Activated CD4-positive, alpha-beta T cell treated with anti-CD3 and anti-CD28 coated beads, Interleukin-2, Interleukin-4, amounts not matched to agents 100 ng/mL and 50 ng/mL, durations not matched to agents 16 hours and 8 hours (primary cell): ENCODE measurements at regions not wholly inside any gene's neighbourhood (a gene's known extent, or its start where the extent isn't known, plus 50 kb on each side); places are given as distances from the start of the nearest gene placed in this dataset.

Experiments
- DNase-seq: peaks from one replicate; pipeline ENCODE4 v3.0.0-alpha.2; 2020; ENCODE audit warnings: low spot score

- DNase-seq: no peak
These were observed 58.1 kb upstream of the STUM start for GRCh38 chr1:226490426-226490809.

GRCh38 chr1:226491093-226491850, 57.3 kb upstream of the STUM start:
- no peak for DNase-seq

DNA sequence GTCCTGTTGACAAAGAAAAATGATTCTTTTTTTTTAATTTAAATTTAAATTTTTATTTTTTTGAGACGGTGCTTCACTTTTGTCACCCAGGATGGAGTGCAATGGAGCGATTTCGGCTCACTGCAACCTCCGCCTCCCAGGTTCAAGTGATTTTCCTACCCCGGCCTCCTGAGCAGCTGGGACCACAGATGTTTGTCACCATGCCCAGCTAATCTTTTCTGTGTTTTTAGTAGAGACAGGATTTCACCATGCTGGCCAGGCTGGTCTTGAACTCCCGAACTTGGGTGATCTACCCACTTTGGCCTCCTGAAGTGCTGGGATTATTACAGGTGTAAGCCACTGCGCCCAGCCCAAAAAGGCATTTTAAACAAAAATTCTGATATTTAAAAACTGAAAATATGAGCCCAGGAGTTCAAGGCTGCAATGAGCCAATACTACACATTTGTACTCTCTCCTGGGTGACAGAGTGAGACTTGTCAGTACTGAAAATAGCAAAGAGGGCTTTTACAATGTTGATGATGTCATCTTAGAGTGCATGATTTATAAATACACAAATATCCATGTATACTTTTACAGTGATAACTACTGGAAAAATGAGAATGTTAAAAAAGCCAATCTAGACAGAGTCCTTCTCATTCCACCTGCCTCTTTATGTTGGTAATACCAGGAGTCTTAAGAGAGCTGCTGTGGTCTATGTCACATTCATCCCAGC, 56.0 kb upstream of the STUM start:
- no peak for DNase-seq

GRCh38 chr1:226494092-226494609, 54.4 kb upstream of the STUM start:
- DNase-seq: no peak

DNA sequence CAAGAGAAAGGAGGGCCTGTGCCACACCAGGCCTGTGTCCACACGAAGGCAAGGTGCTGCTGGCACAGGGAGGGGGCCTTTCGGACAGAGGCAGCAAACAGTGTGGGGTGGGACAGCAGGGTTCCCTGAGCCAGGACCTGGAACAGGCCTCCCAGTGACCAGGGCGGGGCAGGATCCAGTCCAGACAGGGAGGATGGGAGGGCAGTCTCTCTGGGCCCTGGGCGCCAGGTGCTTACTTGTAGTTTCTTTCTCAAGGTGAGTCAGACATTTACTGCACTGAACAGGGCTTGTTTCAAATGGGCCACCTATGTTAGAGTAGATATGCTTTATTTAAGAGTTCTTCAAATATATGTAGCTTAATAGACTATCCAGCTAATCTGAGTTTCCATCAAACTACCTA, 52.8 kb upstream of the STUM start:
- no peak for DNase-seq

GRCh38 chr1:226496453-226497015, 52.0 kb upstream of the STUM start:
- no peak for DNase-seq

GRCh38 chr1:226497276-226497833, 51.2 kb upstream of the STUM start:
- no peak for DNase-seq

DNA sequence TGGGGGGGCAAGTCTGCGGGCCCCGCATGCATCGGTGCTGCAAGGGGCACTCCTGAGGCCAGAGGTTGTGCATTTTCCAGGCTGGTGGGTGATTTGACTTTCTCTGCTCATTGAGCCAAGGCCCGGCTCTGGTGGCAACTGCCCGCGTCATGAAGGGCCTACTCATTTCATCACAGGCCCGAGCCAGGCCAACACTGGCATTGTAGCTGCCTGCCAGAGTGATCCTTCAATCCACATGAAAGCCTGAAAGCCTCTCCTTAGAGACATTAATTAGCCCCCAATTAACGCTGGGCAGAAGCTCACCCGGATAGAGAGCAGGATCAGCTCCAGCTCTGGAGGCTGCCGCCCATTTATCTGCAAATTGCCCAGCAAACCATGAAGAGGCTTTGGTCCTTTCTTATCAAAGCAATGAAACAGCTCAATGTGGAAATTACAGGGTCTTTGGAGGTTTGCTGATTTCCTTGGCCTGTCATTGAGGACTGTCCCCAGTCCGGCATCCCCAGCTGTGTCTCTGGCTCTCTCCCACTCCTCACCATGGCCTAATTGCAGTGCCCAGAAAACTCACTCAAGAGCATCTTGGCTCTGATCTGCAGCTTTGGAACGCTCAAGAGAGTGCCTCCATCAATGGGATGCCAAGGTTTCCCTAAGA, 50.4 kb upstream of the STUM start:
- DNase-seq: no peak

- DNase-seq: no peak
These were observed 49.9 kb upstream of the STUM start for GRCh38 chr1:226498640-226499008.
